Effector CD8-positive, alpha-beta T cell (primary cell): ENCODE measurements at regions not wholly inside any gene's neighbourhood (a gene's known extent, or its start where the extent isn't known, plus 50 kb on each side); places are given as distances from the start of the nearest gene placed in this dataset.

Experiments used
- DNase-seq: peaks from one replicate; lab custom pipeline; 2025; lab: John Stamatoyannopoulos, UW

DNA sequence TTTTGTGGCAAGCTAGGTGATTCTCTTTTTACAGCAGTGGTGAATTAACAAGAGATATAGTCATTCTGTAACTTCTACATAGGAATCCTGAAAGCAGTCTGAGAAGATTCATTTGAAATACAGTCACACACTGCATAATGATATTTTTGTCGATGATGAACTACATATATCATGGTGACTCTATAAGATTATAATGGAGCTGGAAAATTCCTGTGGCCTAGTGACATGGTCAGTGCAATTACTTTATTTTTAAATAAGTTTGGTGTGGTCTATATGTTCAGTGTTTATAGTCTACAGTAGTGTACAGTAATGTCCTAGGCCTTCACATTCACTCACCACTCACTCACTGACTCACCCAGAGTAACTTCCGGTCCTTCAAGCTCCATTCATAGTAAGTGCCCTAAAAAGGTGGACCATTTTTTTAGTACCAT, 511.4 kb upstream of the MCTP2 start:
- no peak for DNase-seq

DNA sequence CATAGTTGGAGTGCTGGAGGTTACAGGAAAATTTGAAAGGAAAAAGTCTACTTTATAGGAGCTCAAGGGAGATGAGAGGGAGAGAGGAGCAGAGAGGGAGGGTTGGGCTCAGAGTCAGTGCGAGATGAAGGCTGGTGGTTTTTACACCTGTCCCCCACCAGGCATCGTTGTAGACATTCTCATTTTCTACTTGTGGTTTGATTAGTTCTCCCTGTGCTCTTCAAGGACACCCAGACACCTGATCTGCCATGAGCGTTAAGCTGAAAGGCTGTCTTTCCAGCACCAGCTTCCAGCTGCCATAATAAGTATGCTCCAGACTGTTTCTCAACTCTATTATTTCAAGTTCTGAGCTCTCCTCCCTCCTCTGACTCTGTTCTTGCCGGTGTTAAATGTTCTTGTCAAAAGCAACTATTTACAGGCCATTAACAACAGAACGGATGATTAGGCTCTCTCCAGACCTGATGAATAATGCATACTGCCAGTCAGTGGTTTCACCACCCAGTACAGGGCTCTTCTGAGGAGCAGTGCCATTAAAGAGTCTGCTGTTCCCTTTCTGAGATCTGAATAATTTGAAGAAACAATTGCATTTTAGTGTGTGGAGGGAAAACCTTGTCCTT, 514.6 kb upstream of the MCTP2 start:
- no peak for DNase-seq

DNA sequence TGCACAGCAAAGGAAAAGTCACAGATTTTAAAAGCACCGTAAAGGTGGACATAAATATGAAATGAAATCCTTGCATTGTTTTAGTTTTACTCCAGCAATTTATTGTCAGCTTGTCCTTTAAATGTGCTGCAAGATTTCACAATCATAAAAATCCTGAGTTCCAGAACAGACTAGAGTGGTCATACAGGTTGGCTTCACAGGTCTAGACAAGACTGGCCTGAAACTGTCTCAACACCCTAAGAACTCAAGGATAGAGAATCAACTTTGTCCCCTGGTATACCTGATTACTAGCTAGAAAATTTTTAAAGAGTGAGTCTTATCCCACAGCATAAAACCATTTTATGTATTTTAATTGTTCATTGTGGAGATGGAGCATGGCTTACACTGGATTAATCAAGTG, 521.7 kb upstream of the MCTP2 start:
- DNase-seq = no peak

DNA sequence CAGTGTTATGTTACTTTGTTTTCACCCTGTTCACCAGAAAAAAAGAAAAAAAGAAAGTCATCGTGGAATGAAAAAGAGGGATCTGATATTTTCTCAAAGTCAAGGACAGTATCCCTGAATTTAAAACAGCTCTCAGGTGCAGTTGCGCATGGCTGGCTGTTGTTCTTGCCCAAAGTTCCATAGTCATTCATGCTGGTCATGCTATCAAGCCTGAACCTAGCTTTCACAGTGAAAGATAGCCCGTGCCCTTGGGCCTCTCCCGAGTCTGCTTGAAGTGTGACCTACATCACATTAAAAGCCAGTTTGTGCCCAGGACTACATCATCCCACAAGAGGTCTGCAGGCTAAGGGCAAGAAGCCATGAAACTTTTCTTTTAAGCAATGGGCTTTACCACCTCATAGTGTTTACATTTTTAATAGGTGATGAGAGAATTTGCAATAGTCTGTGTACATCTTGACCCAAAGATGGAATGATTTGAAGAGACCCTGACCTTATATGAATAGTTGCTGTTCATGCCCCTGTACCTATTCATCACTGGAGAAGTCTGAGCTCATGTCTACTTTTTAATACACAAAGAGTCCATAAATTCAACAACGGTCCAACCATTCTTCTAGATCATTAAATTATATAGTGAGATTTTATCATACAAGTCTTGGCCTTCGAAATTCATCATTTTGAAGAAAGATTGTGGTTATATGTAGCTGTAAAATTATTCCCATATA, 522.5 kb upstream of the MCTP2 start:
- DNase-seq = no peak

DNA sequence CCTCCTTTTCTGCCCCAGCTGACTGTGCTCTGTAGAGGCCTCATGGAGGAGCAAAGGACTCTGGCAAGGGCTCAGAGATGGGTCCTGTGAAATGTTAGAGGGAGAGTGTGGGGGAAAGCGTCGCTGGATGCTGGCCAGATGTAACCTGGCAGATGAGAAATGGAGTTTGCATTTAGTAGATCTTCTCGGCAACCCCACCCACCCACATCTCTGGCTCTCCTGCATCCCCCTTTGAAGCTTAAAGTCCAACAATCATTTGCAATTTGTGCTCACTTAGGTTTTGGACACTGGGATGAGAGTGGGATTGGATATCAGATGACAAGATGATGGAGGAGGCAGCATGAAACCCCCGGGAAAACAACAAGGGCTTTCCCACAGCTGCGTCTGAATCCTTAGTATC, 523.6 kb upstream of the MCTP2 start:
- no peak for DNase-seq

DNA sequence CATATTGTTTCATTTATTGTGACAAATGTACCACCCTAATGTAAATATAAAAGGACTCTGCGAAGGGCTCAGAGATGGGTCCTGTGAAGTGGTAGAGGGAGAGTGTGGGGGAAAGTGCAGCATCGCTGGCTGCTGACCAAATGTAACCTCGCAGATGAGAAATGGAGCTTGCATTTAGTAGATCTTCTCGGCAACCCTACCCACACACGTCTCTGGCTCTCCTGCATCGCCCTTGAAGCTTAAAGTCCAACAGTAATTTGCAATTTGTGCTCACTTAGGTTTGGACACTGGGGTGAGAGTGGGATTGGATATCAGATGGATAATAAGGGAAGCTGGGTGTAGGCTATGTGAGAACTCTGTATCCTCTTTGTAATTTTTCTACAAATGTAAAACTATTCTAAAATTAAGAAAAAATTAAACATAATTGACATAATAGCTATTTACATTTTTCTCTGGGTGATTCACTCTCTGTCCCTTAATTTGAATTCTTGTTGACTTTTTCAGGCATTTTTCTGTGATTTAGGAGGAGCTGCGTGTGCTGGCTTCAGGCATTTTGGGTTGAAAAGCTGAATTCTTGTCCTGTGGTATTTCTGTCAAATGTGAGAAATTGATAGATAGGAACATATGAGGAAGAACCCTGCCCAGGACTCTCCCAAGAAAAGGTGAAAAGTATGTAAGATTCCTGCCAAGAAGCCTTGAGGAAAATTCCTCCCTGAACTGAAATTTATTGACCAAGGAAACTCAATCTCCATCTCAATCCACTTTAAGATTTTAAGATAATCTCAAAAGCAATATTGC, 524.7 kb upstream of the MCTP2 start:
- DNase-seq = no peak

DNA sequence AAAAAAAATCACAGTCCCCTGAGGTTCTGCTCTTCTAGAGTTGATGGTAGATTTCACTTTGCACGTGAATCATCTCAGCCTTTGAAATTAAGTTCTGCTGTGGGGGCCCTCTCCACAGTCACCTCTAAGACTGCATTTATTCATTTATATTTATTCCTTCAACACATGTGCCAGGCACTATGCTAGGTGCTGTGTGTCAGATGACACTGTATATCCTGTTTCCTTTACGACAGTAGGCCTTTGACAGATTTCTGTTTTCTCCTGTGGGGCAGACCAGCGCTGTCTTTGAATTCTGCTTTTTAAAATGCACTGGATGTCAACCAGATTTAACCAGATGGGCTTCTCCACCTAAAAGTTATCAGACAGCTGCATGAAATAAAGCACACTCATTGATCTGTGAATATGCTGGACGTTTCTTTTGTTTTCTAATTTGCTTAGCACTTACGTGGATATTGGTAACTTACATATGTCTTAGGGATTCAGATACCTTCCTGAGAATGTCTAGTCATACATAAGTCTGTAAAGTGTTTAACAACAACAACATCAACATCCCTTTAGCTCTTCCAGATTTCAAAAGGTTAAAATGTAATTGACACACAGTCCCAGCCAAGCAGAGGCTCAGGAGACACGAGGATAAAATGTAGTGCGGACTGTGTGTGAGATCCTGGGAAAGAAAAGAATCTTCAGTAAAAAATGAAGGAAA, 525.5 kb upstream of the MCTP2 start:
- DNase-seq = no peak

DNA sequence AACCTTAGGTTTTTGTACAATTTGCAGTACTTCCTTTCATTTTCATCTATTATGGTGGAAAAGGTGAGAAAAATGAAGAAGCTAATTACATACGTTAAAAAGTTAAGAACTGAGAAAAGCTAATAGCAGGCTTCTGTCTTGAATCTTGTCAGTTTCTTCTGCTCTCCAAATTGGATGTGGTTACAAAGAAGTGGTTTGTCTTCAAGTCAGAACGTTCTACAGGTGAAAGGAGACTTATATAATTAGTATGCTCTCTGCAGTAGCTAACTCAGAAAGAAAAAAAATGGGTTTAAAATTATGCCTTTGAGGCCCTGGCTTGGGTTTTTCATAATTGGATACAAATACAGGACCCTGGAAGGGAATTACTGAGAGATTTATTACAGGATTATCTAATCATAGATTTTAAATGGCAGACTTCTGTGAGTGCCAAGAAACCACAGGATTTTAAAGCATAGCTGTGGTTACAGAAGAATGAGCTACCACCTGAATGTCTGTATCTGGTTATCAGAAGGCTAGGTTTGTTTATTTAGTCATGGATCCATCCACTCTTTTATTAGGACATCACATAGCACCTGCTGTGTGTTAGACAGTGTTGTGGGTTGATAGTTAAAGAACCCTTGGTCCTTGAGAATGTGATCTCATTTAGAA, 528.1 kb upstream of the MCTP2 start:
- DNase-seq = no peak

DNA sequence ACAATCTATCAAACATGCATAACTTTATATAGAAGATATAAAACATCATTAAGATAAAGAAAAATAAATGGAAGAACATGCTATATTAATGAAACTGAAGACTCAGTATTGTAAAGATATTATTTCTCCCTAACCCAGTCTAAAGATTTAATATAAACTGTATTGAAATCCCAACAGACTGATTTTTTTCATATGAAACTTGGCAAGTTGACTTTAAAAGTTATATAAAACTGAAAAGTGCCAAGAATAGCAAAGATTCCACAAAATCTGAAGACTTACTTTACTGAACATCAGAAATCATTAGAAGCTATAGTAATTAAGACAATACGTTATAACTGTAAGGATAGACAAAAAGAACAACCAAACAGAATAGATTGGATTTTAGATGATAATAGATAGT, 531.3 kb upstream of the MCTP2 start:
- DNase-seq = no peak

DNA sequence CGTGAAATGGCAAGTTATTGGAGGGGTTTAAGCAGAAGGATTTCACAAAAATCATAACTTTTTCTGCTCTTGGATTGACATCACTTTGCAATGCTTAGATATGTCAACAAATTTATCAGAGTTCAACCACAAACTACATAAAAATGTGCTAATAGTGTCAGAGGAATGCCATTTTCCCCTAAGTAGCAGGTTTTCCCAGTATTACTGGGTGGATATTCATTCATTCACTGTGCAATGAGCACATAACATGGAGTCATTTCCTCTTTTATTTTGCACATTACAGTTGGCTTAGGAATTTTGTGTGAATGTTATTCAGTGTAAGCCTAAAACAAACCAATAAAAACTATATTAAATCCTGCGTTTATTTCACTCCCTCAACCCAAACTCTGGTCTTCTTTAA, 537.3 kb upstream of the MCTP2 start:
- DNase-seq = no peak

DNA sequence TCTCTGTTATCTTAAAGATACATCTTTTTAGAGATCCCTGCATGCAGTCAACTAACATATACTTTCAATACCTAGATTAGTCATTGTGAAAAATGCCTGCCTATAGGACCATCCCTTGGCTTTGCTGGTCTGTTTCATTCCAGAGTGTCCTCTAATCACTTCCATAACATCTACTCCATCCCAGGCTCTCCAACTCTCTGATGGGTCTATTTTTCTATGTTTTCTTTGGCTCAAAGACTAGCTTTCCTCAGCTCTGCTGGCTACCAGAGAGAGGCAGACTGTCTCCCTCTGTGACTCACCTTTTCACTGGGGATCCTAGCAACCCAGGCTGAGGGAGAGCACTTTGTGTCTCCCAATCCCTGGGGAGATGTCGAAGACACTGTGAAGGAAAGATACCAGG, 547.7 kb upstream of the MCTP2 start:
- no peak for DNase-seq

DNA sequence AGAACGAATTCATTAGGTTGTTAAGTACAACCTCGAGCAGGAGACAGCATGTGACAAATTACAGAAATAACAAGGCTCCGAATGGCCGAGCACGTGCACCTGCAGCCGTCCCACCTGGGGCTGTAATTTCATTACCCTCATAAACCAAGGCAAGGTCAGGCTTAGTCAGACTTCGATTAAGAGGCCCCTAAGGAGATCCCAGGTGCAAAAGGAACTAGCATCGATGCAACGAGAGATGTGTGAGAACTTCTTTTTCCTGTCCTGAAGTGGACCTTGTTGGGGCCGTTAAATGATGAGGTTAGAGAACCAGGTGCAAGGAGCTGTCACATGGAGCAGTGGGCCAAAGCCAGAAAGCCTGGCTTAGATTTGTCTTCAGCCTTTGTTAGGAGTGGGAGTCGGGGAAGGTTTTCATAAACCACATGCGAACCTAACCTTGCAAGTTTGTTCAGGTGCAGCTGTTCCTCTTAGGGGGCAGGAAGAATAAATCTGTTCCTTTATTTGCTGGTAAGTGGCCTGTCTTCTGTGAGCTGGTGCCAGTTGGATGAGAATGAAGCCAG, 559.9 kb upstream of the MCTP2 start:
- no peak for DNase-seq

DNA sequence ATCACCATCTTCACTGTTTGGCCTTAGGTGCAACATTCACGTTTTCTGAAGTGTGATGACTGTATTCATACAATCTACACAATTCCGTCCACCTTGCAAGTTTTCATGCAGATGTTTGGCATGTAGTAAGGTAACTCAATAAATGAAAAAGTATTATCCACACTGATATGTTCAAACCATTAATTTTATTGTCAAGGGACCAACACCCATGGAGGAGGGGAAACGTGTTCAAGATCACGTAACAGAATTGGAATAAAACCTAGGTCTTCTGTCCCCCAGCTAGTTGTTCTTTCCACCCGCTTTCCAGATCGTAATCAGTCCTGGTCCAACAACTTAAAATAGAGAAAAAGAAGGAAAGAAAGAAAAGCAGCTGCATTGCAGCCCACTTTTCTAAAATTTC, 560.4 kb upstream of the MCTP2 start:
- no peak for DNase-seq

DNA sequence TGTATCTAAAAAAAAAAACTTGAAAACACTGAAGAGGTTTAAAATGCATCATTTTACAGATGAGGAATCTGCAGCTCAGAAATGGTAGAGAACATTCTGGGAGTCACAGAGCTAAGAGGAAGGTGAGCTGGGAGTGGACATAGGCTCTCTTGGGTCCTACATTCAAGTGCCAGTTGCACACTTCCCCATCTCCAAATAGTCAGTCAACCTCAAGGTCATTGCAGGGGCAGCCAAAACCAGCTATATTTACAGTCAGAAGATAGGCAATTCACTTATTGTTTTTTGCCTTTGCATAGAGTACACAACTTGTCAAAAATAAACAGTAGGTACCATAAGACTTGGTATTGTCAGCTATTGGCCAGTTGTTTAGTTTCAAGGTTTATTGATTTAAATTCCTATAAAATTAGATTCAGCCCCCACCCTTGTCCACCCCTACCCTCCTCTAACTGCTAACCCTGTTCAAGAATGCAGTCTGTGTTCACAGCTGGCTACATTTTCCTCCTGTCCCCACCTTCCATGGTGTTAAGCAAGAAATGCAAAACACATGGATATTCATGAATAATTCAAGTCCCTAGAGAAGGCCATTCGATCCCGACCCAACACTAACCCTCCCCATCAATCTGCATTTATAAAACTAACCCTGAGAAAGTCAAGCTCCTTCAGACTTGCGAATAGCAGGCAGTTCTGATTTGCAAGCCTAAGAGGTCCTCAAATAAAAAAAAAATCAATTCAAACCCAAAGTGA, 567.0 kb upstream of the MCTP2 start:
- DNase-seq = no peak

DNA sequence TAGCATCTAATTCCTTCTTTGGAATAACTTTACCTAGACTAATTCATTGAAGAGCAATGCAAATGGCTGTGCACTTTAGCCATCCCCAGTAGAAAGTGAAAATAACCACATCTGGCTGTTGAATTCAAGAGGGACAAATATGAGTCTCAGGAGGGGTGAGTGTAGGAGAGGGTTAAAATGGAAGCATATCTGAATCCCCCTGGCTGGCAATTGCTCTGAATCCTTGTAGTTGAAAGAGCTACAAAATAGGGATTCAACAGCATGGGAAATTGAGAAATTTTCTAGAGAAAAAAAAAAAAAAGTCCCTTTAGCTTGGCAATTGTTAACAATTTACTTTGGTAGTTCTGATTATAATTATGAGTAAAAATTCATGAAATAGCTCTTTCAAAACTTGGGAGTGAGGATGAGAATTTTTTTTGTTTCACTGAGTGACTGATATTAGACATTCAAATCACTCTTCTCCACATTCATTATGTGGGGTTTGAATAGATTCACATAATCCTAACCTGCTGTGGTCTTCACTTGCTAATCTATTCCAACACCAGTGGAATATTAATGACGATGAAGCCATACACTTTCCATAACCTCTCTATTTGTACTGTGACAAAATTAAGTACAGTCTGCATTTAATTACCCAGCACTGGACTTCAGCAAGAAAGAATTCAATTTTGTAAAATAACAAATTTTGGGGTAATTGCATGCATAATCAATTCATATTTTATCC, 569.0 kb upstream of the MCTP2 start:
- no peak for DNase-seq

DNA sequence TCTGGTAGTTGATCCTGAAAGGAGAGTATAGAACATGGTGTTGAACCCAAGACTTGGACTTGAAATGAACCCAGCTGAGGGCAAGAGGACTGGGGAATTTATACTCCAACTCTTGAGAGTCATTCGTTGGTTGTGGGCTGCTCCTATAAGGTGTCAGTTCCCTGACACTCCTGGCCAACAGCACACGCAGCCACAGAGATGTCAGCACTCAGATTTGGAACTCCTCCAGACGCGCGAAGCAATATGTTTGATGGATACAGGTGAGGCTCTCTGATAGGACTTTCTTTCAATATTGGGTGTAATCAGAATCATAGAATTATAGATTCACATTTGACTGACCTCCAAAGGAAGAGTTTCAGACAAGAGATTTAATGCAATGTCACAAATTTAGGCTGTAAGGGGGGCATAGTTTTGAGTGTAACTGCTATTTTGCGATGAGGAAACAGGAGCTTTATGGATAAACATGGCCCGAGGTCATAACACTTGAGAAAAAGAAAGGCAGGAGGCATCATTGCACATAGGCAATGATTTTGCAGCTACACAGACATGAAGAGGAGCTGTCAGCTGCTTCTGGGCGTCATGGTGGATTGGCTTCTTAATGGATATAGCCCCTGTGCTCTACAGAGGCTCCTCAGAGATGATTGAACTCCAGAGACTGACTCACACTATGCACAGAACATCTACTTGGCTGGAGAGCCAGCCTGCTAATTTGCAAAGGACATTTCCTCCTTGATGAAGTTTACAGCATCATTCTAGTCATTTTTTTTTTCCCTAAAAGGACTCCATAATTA, 569.2 kb upstream of the RGMA start:
- DNase-seq = no peak

DNA sequence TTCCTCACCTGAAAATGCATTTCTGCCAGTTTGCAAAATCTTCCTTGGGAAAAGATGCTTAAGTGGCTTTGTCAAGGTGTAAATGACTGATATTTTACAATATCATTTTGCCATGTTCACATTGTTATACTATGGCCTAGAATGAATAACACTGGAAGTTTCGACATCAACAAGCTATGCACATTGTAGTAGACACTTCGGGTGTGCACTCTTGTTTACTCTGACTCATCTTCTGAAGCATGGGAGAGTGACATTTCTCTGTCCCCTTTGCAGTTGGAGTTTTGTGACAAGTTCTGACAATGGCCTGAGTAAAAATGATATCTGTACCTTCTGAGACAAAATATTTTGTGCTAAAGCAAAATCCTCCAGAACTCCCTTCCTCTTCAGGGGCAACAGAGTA, 567.0 kb upstream of the RGMA start:
- no peak for DNase-seq

DNA sequence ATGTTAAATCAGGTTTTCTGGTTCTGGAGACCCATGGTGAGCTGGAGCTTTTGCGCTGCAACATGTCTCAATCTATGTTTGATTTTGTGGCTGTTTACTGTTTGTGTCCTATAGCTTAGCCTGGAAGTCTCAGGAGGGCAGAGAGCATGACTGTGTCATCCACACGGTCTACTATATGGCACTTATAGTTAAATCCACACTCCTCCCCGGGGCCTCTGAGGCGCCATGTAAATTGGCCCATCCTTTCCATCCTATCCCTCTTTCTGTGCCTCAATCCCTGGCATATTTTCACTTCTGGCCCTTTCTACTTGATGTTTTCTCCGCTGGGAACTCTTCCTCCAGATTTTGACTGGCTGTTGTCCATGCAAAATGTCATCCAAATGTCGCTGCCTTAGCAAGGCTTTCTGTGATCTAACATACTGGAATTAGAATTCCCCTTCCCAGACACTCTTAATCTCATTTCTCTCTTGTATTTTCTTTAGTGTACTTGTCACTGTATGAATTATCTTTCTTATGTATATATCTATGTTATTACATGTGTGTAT, 560.8 kb upstream of the RGMA start:
- no peak for DNase-seq

DNA sequence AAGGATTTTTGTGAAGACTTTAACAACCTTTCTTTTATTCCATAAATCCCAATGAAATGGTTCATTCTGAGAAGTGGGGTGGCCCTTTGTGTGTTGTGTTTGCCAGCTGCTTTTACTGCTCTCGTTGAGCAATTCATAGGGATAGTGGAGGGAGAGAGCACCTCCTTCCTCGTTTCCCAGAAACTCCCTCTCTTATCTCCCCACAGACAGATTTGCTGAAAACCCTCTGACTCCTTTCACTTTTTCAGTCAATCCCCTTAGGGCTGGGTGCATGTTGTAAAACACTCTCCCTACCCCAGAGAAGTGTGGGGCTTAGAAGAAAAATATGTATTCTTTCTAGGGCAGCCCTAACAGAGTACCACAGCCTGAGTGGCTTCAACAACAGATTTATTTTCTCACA, 557.2 kb upstream of the RGMA start:
- no peak for DNase-seq
